Smooth muscle cell (in vitro differentiated cells): ENCODE measurements at regions not wholly inside any gene's neighbourhood (a gene's known extent, or its start where the extent isn't known, plus 50 kb on each side); places are given as distances from the start of the nearest gene placed in this dataset.

Experiments used
- DNase-seq: peaks from one replicate; lab custom pipeline; 2025; ENCODE audit not compliant: unreplicated experiment; lab: John Stamatoyannopoulos, UW
- H2AFZ ChIP-seq: fragments of 200-600 bp; sonication (generic); 2 replicates; pipeline ENCODE4 v1.6.0; 2016; ENCODE audit warnings: antibody characterized with exemption, low read depth, mild to moderate bottlenecking
- H3F3A ChIP-seq: fragments of 200-600 bp; sonication (generic); 2 replicates; pipeline ENCODE4 v1.6.0; 2017; ENCODE audit warnings: antibody characterized with exemption, low read depth
- H3K27ac ChIP-seq: fragments of 200-600 bp; sonication (generic); 2 replicates; pipeline ENCODE4 v1.5.1; 2016; ENCODE audit warnings: low read depth, mild to moderate bottlenecking
- H3K27me3 ChIP-seq: fragments of 200-600 bp; sonication (generic); 2 replicates; pipeline ENCODE4 v1.6.1; 2016; ENCODE audit warnings: low read depth, mild to moderate bottlenecking
- H3K36me3 ChIP-seq: fragments of 200-600 bp; sonication (generic); 2 replicates; pipeline ENCODE4 v1.5.1; 2016; ENCODE audit warnings: low read depth
- H3K4me1 ChIP-seq: fragments of 200-600 bp; sonication (generic); 2 replicates; pipeline ENCODE4 v1.5.1; 2016; ENCODE audit warnings: low read depth
- H3K4me2 ChIP-seq: fragments of 200-600 bp; sonication (generic); 2 replicates; pipeline ENCODE4 v1.6.0; 2016; ENCODE audit warnings: mild to moderate bottlenecking
- H3K4me3 ChIP-seq: fragments of 200-600 bp; sonication (generic); 2 replicates; pipeline ENCODE4 v1.5.1; 2016; ENCODE audit warnings: mild to moderate bottlenecking
- H3K79me2 ChIP-seq: fragments of 200-600 bp; sonication (generic); 2 replicates; pipeline ENCODE4 v1.6.0; 2016; ENCODE audit warnings: low read depth, mild to moderate bottlenecking
- H3K9ac ChIP-seq: fragments of 200-600 bp; sonication (generic); 2 replicates; pipeline ENCODE4 v1.6.0; 2016; ENCODE audit warnings: low read depth
- H3K9me3 ChIP-seq: fragments of 200-600 bp; sonication (generic); replicated peaks from 2 replicates; pipeline ENCODE4 v1.5.1; 2016; ENCODE audit warnings: low read depth
- H4K20me1 ChIP-seq: fragments of 200-600 bp; sonication (generic); 2 replicates; pipeline ENCODE4 v1.6.0; 2016; ENCODE audit warnings: low read depth
- WGBS: methylation state at CpG from one replicate; pipeline ENCODE4 v1.1.7; 2016; ENCODE audit warnings: low lambda C conversion rate; 5-methylcytosine and 5-hydroxymethylcytosine counted together
- TF ChIP-seq, protein P1 (sequence below): fragments of 200-600 bp; sonication (generic); IDR thresholded peaks from 2 replicates; pipeline ENCODE4 v1.5.1; 2017; ENCODE audit warnings: borderline replicate concordance, mild to moderate bottlenecking, antibody characterized with exemption; ENCODE audit not compliant: insufficient read depth, poor library complexity, severe bottlenecking

DNA sequence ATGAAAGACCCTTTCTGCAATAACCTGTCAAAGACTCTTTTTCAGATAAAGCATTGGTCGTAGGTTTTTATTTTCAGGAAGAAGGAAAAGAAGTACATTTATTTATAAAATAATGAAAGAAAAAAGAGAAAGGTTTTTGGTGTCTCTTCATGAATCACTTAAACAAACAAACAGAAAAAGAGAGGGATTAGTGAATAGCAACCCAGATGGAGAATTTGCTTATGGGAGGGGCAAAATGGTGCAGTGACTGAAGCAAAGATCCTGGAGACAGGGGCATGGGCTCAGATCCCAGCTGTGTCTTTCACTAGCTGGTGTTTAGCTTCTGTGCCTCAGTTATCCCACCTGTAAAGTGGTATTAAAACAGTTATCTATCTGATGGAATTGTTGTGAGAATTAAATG is 78.6 kb upstream of the PFN2 start:
- DNase-seq: no peak
- Histone ChIP-seq H2AFZ (no peak overlapping the region), H3K4me2 (peak overlapping the region; percentile 48), H4K20me1 (no peaks in the 10 kb centered on the region), H3K9ac (no peak overlapping the region), H3K79me2 (no peaks in the 10 kb centered on the region), H3K36me3 (no peaks in the 10 kb centered on the region), H3K27ac (peak overlapping the region; percentile 79), H3F3A (no peaks in the 10 kb centered on the region), H3K4me3 (no peak overlapping the region), H3K27me3 (no peaks in the 10 kb centered on the region), H3K4me1 (peaks cover 7% of the 10 kb centered on the region), H3K9me3 (no peaks in the 10 kb centered on the region)
- TF ChIP-seq, protein P1, sequence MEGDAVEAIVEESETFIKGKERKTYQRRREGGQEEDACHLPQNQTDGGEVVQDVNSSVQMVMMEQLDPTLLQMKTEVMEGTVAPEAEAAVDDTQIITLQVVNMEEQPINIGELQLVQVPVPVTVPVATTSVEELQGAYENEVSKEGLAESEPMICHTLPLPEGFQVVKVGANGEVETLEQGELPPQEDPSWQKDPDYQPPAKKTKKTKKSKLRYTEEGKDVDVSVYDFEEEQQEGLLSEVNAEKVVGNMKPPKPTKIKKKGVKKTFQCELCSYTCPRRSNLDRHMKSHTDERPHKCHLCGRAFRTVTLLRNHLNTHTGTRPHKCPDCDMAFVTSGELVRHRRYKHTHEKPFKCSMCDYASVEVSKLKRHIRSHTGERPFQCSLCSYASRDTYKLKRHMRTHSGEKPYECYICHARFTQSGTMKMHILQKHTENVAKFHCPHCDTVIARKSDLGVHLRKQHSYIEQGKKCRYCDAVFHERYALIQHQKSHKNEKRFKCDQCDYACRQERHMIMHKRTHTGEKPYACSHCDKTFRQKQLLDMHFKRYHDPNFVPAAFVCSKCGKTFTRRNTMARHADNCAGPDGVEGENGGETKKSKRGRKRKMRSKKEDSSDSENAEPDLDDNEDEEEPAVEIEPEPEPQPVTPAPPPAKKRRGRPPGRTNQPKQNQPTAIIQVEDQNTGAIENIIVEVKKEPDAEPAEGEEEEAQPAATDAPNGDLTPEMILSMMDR: no peak
- WGBS: 45% methylated on average over 1 of the region's 1 CpG

DNA sequence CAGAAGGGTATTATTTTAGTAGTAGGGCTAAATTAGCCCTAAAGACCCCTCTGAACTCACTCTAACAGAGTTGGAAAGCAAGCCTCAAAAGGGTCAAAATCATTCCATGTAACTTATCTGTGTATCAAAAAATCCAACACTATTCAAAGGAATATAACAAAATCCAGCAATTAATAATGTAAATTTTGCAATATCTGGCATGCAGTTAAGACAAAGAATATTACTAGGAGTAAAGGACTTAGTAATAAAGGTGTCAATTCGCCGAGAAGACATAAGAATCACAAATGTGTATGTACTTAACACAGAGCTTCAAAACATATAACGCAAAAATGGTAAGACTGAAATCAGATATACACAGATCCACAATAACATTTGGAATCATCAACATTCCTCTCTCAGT is 71.2 kb upstream of the PFN2 start:
- Histone ChIP-seq H3K9ac (no peak overlapping the region), H3K27ac (no peak overlapping the region), H3K4me3 (no peak overlapping the region), H4K20me1 (no peaks in the 10 kb centered on the region), H2AFZ (no peak overlapping the region), H3K27me3 (no peaks in the 10 kb centered on the region), H3K4me2 (no peak overlapping the region), H3F3A (no peaks in the 10 kb centered on the region), H3K9me3 (no peaks in the 10 kb centered on the region), H3K4me1 (no peaks in the 10 kb centered on the region), H3K36me3 (no peaks in the 10 kb centered on the region), H3K79me2 (no peaks in the 10 kb centered on the region)
- WGBS: 94% methylated on average over 3 of the region's 3 CpGs
- TF ChIP-seq, protein P1: no peak
- no peak for DNase-seq

DNA sequence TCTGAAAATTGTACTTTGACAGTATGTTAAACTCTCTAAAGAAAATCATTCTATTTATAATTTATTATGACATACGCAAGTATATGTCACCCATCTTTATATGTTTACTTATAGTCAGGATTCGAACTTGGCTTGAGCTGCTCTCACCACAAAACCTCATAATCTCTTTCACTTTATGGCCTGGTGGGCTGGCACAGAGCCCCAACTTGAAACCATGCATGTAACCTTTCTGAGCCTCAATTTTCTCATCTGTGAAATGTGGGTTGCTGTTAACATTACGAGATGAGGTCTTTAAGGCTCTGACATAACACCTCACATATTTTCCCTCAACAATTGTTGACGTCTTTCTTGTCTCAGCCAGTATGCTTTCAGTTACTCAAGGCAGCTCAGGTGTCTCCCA is 69.4 kb upstream of the PFN2 start:
- Histone ChIP-seq H3K9me3 (no peaks in the 10 kb centered on the region), H3F3A (no peaks in the 10 kb centered on the region), H3K36me3 (no peaks in the 10 kb centered on the region), H3K9ac (no peak overlapping the region), H2AFZ (no peak overlapping the region), H3K4me2 (no peak overlapping the region), H3K27ac (no peak overlapping the region), H3K4me1 (peaks cover 8% of the 10 kb centered on the region), H4K20me1 (no peaks in the 10 kb centered on the region), H3K27me3 (no peaks in the 10 kb centered on the region), H3K79me2 (no peaks in the 10 kb centered on the region), H3K4me3 (no peak overlapping the region)
- DNase-seq: no peak
- 82% methylated on average over 4 of the region's 4 CpGs for WGBS
- TF ChIP-seq, protein P1: no peak

DNA sequence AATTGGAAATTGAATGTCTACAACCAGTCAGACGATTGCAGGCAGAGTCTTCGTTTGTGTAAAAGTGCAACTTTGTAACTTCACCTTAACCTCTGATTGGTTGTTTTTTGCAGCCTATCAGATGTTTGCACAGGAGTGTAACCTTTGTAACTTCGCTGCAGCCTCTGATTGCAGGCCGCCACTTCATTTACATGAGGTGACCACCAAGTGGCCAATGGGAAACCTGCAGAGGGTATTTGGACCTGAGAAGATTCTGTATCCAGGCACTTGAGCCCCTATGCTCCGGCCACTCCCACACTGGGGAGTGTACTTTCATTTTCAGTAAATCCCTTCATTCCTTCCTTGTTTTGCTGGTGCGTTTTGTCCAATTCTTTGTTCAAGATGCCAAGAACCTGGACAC is 68.1 kb upstream of the PFN2 start:
- H3K36me3 ChIP-seq: no peaks in the 10 kb centered on the region
- no peaks in the 10 kb centered on the region for H3K79me2 ChIP-seq
- no peak overlapping the region for H3K4me2 ChIP-seq
- peaks cover 8% of the 10 kb centered on the region for H3K4me1 ChIP-seq
- H2AFZ ChIP-seq: no peak overlapping the region
- WGBS: 97% methylated on average over 6 of the region's 6 CpGs
- TF ChIP-seq, protein P1: no peak
- H3K4me3 ChIP-seq: no peak overlapping the region
- no peaks in the 10 kb centered on the region for H3F3A ChIP-seq
- no peak for DNase-seq
- H3K27me3 ChIP-seq: no peaks in the 10 kb centered on the region
- no peaks in the 10 kb centered on the region for H3K9me3 ChIP-seq
- H4K20me1 ChIP-seq: no peaks in the 10 kb centered on the region
- no peak overlapping the region for H3K27ac ChIP-seq
- H3K9ac ChIP-seq: no peak overlapping the region
